ENCODE measurements at regions not wholly inside any gene's neighbourhood (a gene's known extent, or its start where the extent isn't known, plus 50 kb on each side); places are given as distances from the start of the nearest gene placed in this dataset.

- TF ChIP-seq CTCF (tag by site-specific recombination; IDR thresholded peaks at IDR 0.05) (no peak), GLIS1 (tag by site-specific recombination; IDR thresholded peaks at IDR 0.05) (no peak), ZEB2 (tag by site-specific recombination; IDR thresholded peaks at IDR 0.05) (no peak), TCF7L2 (IDR thresholded peaks at IDR 0.05; ENCODE audit: borderline replicate concordance, low read depth, low read length) (no peak), ZNF24 (tag by site-specific recombination; IDR thresholded peaks at IDR 0.05) (no peak), ZNF274 (IDR thresholded peaks at IDR 0.05; ENCODE audit: low read length) (no peak), ZNF274 (tag by site-specific recombination; IDR thresholded peaks at IDR 0.05; ENCODE audit: borderline replicate concordance) (no peak), ZNF138 (tag by site-specific recombination; IDR thresholded peaks at IDR 0.05; ENCODE audit: borderline replicate concordance) (no peak)
- TF ChIP-seq, protein P1, sequence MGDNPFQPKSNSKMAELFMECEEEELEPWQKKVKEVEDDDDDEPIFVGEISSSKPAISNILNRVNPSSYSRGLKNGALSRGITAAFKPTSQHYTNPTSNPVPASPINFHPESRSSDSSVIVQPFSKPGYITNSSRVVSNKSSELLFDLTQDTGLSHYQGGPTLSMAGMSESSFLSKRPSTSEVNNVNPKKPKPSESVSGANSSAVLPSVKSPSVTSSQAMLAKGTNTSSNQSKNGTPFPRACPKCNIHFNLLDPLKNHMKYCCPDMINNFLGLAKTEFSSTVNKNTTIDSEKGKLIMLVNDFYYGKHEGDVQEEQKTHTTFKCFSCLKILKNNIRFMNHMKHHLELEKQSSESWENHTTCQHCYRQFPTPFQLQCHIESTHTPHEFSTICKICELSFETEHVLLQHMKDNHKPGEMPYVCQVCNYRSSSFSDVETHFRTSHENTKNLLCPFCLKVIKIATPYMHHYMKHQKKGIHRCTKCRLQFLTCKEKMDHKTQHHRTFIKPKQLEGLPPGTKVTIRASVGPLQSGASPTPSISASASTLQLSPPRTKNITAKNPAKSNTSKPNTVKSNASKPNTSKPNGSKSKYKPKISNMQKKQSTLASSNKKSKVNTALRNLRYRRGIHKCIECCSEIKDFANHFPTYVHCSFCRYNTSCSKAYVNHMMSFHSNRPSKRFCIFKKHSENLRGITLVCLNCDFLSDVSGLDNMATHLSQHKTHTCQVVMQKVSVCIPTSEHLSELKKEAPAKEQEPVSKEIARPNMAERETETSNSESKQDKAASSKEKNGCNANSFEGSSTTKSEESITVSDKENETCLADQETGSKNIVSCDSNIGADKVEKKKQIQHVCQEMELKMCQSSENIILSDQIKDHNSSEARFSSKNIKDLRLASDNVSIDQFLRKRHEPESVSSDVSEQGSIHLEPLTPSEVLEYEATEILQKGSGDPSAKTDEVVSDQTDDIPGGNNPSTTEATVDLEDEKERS (tag by site-specific recombination; IDR thresholded peaks at IDR 0.05) = no peak
These were observed 267.7 kb upstream of the CYRIA start for GRCh38 chr2:16933355-16933754.
